HG03135 (cell line): ENCODE measurements at regions not wholly inside any gene's neighbourhood (a gene's known extent, or its start where the extent isn't known, plus 50 kb on each side); places are given as distances from the start of the nearest gene placed in this dataset.

ENCODE experiments used
- ATAC-seq: cut with Tn5 transposase; IDR thresholded peaks from one replicate; pipeline ENCODE4 v1.9.1; 2021; ENCODE audit warnings: mild to moderate bottlenecking, moderate library complexity; ENCODE audit not compliant: unreplicated experiment

GRCh38 chr5:167893271-167893670 is 398.2 kb upstream of the WWC1 start:
- no peak for ATAC-seq

- ATAC-seq: no peak
Measured at GRCh38 chr5:167894631-167895472, 396.6 kb upstream of the WWC1 start.

GRCh38 chr5:167895899-167896659 is 395.4 kb upstream of the WWC1 start:
- ATAC-seq: no peak

- no peak for ATAC-seq
Measured at GRCh38 chr5:167896814-167897213, 394.6 kb upstream of the WWC1 start.

GRCh38 chr5:167897371-167897770 is 394.1 kb upstream of the WWC1 start:
- no peak for ATAC-seq

- no peak for ATAC-seq
Measured at GRCh38 chr5:167898361-167899042, 392.9 kb upstream of the WWC1 start.

GRCh38 chr5:167899490-167900070 is 391.9 kb upstream of the WWC1 start:
- ATAC-seq: no peak

GRCh38 chr5:167900340-167900935 is 391.0 kb upstream of the WWC1 start:
- ATAC-seq: no peak

GRCh38 chr5:167902298-167902697 is 389.1 kb upstream of the WWC1 start:
- ATAC-seq: no peak

GRCh38 chr5:167903243-167903642 is 388.2 kb upstream of the WWC1 start:
- ATAC-seq: no peak

GRCh38 chr5:167903659-167904058 is 387.8 kb upstream of the WWC1 start:
- no peak for ATAC-seq

GRCh38 chr5:167905919-167906853 is 385.3 kb upstream of the WWC1 start:
- ATAC-seq: no peak

GRCh38 chr5:167908606-167909005 is 382.8 kb upstream of the WWC1 start:
- ATAC-seq: no peak

- no peak for ATAC-seq
Measured at GRCh38 chr5:167912941-167913665, 378.3 kb upstream of the WWC1 start.

GRCh38 chr5:167915237-167915636 is 376.2 kb upstream of the WWC1 start:
- no peak for ATAC-seq

GRCh38 chr5:167916261-167916691 is 375.2 kb upstream of the WWC1 start:
- no peak for ATAC-seq

- ATAC-seq: no peak
Measured at GRCh38 chr5:167916706-167917105, 374.7 kb upstream of the WWC1 start.

GRCh38 chr5:167918184-167918812 is 373.1 kb upstream of the WWC1 start:
- ATAC-seq: no peak
